A549 (cell line): ENCODE measurements at regions not wholly inside any gene's neighbourhood (a gene's known extent, or its start where the extent isn't known, plus 50 kb on each side); places are given as distances from the start of the nearest gene placed in this dataset.
A peak's percentile ranks its signal among the peaks of the same experiment; 100 is the strongest.

Source experiments
- ATAC-seq, 2 experiments: fragments of 200-7000 bp in 1 of 2; fragments of >200 bp in 1 of 2; cut with Nextera tagmentation in 1 of 2; cut with Tn5 transposase in 1 of 2; 3 replicates each; pipeline versions ENCODE4 v1.8.0 to v1.9.1; 2018 to 2020; ENCODE audit warnings: mild to moderate bottlenecking in 1 of 2, moderate library complexity in 1 of 2
- CTCF ChIA-PET: fragments of 300-600 bp; sonication (Branson Sonifier 250); formaldehyde crosslinking; extraction: SDS; loops from one replicate; lab custom pipeline; 2021; ENCODE audit warnings: antibody characterized with exemption, inconsistent platforms; lab: Yijun Ruan, JAX
- POLR2A ChIA-PET: fragments of 350-600 bp; formaldehyde crosslinking; extraction: SDS; loops from one replicate; lab custom pipeline; 2021; ENCODE audit warnings: antibody characterized with exemption, inconsistent platforms; lab: Yijun Ruan, JAX
- DNase-seq, 2 experiments: peaks; one replicate each; pipeline versions ENCODE4 v3.0.0 to v3.0.0-alpha.2; 2011 to 2016; ENCODE audit warnings: low read depth in 1 of 2, low spot score in 1 of 2
- FAIRE-seq: peaks from 2 replicates; lab custom pipeline; 2011; peaks lifted over from hg19 to GRCh38; lab: Jason Lieb, UNC
- H3K27ac ChIP-seq, 2 experiments: fragments of >200 bp; sonication (Bioruptor Twin); formaldehyde crosslinking; 3 replicates each; pipeline ENCODE4 v1.5.1; 2016 to 2017
- H3K4me1 ChIP-seq: fragments of >200 bp; sonication (Bioruptor Twin); formaldehyde crosslinking; 3 replicates; pipeline ENCODE4 v1.6.1; 2016
- H3K4me2 ChIP-seq: fragments of >200 bp; sonication (Bioruptor Twin); formaldehyde crosslinking; 3 replicates; pipeline ENCODE4 v1.6.1; 2016
- H3K4me3 ChIP-seq: fragments of >200 bp; sonication (Bioruptor Twin); formaldehyde crosslinking; 3 replicates; pipeline ENCODE4 v1.5.1; 2016
- H3K9me3 ChIP-seq: fragments of >200 bp; sonication (Bioruptor Twin); formaldehyde crosslinking; 3 replicates; pipeline ENCODE4 v1.6.1; 2016
- CBX2 ChIP-seq: fragments of 200-600 bp; sonication (generic); IDR thresholded peaks from 2 replicates; pipeline ENCODE4 v1.6.1; 2016; ENCODE audit warnings: low read depth, mild to moderate bottlenecking, borderline replicate concordance
- CEBPB ChIP-seq, 2 experiments: fragments of >200 bp in 1 of 2; sonication (Bioruptor Twin) in 1 of 2; formaldehyde crosslinking in 1 of 2; IDR thresholded peaks; 2 replicates each; pipeline ENCODE4 v1.6.1; 2012 to 2016
- CHD2 ChIP-seq: fragments of 150-350 bp; IDR thresholded peaks from 2 replicates; pipeline ENCODE4 v1.6.1; 2014; ENCODE audit warnings: low read length; ENCODE audit not compliant: partially characterized antibody
- EHF ChIP-seq: fragments of 250-450 bp; sonication (Bioruptor Pico); IDR thresholded peaks from 2 replicates; pipeline ENCODE4 v1.5.0; 2020; ENCODE audit warnings: mild to moderate bottlenecking
- EP300 ChIP-seq, 2 experiments: fragments of >200 bp; sonication (Bioruptor Twin); formaldehyde crosslinking; IDR thresholded peaks; 2 replicates in 1 of 2; 3 replicates in 1 of 2; pipeline ENCODE4 v1.6.1; 2016 to 2017
- FOSB ChIP-seq: fragments of 250-450 bp; sonication (Bioruptor Pico); IDR thresholded peaks from 2 replicates; pipeline ENCODE4 v1.5.0; 2020; ENCODE audit warnings: mild to moderate bottlenecking, moderate library complexity
- FOSL2 ChIP-seq, 2 experiments: fragments of 450-650 bp in 1 of 2; fragments of >200 bp in 1 of 2; sonication (Bioruptor Twin) in 1 of 2; formaldehyde crosslinking; IDR thresholded peaks; 2 replicates each; pipeline versions ENCODE4 v1.5.0 to v1.6.1; 2016 to 2020; ENCODE audit warnings: mild to moderate bottlenecking in 1 of 2, moderate library complexity in 1 of 2
- HOXB13 ChIP-seq: fragments of 250-450 bp; sonication (Bioruptor Pico); IDR thresholded peaks from 2 replicates; pipeline ENCODE4 v1.5.0; 2020; ENCODE audit warnings: low read depth, mild to moderate bottlenecking, moderate library complexity
- JUNB ChIP-seq: fragments of >200 bp; sonication (Bioruptor Twin); formaldehyde crosslinking; IDR thresholded peaks from 2 replicates; pipeline ENCODE4 v1.6.1; 2016
- KDM1A ChIP-seq: fragments of 200-600 bp; sonication (generic); IDR thresholded peaks from 2 replicates; pipeline ENCODE4 v1.6.1; 2016; ENCODE audit warnings: low read depth, mild to moderate bottlenecking
- MAFK ChIP-seq: fragments of 450-650 bp; IDR thresholded peaks from 2 replicates; pipeline ENCODE4 v1.6.1; 2014; ENCODE audit not compliant: partially characterized antibody
- MAZ ChIP-seq: fragments of 150-350 bp; IDR thresholded peaks from 2 replicates; pipeline ENCODE4 v1.6.1; 2014; ENCODE audit warnings: antibody characterized with exemption, low read depth, low read length, borderline replicate concordance
- PHF8 ChIP-seq: fragments of 200-600 bp; sonication (generic); IDR thresholded peaks from 2 replicates; pipeline ENCODE4 v1.6.1; 2016; ENCODE audit warnings: low read depth, mild to moderate bottlenecking, antibody characterized with exemption, moderate library complexity, borderline replicate concordance
- POLR2A ChIP-seq: IDR thresholded peaks from 2 replicates; pipeline ENCODE4 v1.6.1; 2012; ENCODE audit warnings: mild to moderate bottlenecking, low read length
- SMC3 ChIP-seq: fragments of >200 bp; sonication (Bioruptor Twin); formaldehyde crosslinking; IDR thresholded peaks from 3 replicates; pipeline ENCODE4 v1.6.1; 2018; ENCODE audit warnings: inconsistent platforms
- SREBF2 ChIP-seq: fragments of 450-650 bp; IDR thresholded peaks from 2 replicates; pipeline ENCODE4 v1.6.1; 2014; ENCODE audit warnings: mild to moderate bottlenecking, moderate library complexity
- TFCP2L1 ChIP-seq: fragments of 250-450 bp; sonication (Bioruptor Pico); IDR thresholded peaks from 2 replicates; pipeline ENCODE4 v1.5.0; 2021; ENCODE audit warnings: mild to moderate bottlenecking
- ZNF302 ChIP-seq: fragments of 250-450 bp; sonication (Bioruptor Pico); IDR thresholded peaks from 2 replicates; pipeline ENCODE4 v1.9.0; 2021; ENCODE audit warnings: inconsistent platforms, mild to moderate bottlenecking, moderate library complexity
- ZSCAN20 ChIP-seq: fragments of 250-450 bp; sonication (Bioruptor Pico); IDR thresholded peaks from 2 replicates; pipeline ENCODE4 v1.8.0; 2022; ENCODE audit warnings: mild to moderate bottlenecking, moderate library complexity
- WGBS: methylation state at CpG from one replicate; pipeline ENCODE4 v1.1.6; 2017; ENCODE audit errors: missing lambda C conversion rate; 5-methylcytosine and 5-hydroxymethylcytosine counted together
- TF ChIP-seq, protein P1 (sequence below): fragments of >200 bp; sonication (Bioruptor Twin); formaldehyde crosslinking; IDR thresholded peaks from 3 replicates; pipeline ENCODE4 v1.5.1; 2016
- TF ChIP-seq, protein P2 (sequence below): fragments of 450-650 bp; IDR thresholded peaks from 2 replicates; pipeline ENCODE4 v1.6.1; 2014; ENCODE audit warnings: antibody characterized with exemption
- TF ChIP-seq, protein P3 (sequence below): IDR thresholded peaks from 2 replicates; pipeline ENCODE4 v1.6.1; 2012; ENCODE audit warnings: low read depth, borderline replicate concordance
- TF ChIP-seq, protein P4 (sequence below): fragments of 150-350 bp; IDR thresholded peaks from 2 replicates; pipeline ENCODE4 v1.6.1; 2014; ENCODE audit warnings: low read depth, mild to moderate bottlenecking, low read length

DNA sequence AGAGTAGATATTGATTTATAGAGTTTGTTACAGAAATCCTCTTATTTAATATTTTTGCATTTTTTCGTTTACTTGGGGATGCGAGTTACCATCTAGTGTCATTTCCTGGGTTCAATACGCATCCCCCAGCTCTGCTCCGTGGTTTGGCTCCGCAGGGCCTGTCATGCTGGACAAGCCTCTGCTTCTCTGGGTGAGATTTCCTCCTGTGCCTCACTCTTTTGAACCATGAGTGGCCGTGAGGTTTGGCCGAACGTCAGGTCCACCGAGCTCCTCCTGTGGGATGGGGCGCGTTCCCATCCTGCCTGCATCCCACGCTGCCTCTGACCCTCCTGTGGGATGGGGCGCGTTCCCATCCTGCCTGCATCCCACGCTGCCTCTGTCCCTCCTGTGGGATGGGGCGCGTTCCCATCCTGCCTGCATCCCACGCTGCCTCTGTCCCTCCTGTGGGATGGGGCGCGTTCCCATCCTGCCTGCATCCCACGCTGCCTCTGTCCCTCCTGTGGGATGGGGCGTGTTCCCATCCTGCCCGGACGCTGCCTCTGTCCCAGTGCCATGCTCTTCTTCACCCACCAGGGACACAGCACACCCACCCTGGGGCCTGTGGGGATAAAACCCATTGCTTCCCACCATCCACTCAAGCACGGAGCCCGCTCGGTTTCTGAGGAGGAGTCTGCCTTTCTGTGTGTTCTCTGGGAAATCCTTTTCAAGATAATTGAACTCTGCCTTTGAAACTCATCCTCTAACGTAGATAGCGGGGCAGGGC lies 506.8 kb downstream of the BRD1 start:
- ATAC-seq (no peak), FAIRE-seq (no peak), DNase-seq (no peak)
- TF ChIP-seq SMC3: no peak
- TF ChIP-seq CBX2: no peak
- no peak for TF ChIP-seq FOSB (CRISPR knock-in tag)
- no peak for TF ChIP-seq EP300 (IDR thresholded peaks at IDR 0.05)
- TF ChIP-seq EHF (CRISPR knock-in tag): no peak
- no peak for TF ChIP-seq TFCP2L1
- TF ChIP-seq CEBPB (IDR thresholded peaks at IDR 0.05): no peak
- TF ChIP-seq POLR2A: no peak
- TF ChIP-seq ZNF302 (CRISPR knock-in tag): no peak
- TF ChIP-seq FOSL2 (IDR thresholded peaks at IDR 0.05): no peak
- TF ChIP-seq FOSL2 (CRISPR knock-in tag; IDR thresholded peaks at IDR 0.05): no peak
- no peak overlapping the region for H3K27ac ChIP-seq
- POLR2A ChIA-PET: no interaction called here
- H3K4me3 ChIP-seq: no peak overlapping the region
- no peaks in the 10 kb centered on the region for H3K9me3 ChIP-seq
- CTCF ChIA-PET: no interaction called here
- no peaks in the 10 kb centered on the region for H3K4me1 ChIP-seq
- WGBS: no CpG with 5 or more reads among the region's 29 CpGs
- no peak overlapping the region for H3K4me2 ChIP-seq

DNA sequence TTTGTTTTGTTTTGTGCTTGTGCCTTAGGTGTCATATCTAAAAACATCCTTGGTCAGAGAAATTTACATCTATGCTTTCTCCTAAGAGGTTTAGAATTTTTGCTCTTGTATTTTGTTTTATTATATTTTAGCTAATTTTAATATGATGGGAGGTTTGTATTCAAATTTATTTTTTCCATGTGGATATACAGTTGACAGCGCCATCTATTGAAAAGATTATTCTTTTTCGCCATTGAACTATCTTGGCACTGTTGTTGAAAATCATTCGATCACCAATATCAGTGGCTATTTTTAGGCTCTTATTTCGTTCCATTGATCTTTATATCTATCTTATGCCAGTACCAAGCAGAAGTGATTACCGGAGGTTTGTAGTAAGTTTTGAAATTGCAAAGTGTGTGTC lies 510.3 kb downstream of the BRD1 start:
- TF ChIP-seq, protein P1, sequence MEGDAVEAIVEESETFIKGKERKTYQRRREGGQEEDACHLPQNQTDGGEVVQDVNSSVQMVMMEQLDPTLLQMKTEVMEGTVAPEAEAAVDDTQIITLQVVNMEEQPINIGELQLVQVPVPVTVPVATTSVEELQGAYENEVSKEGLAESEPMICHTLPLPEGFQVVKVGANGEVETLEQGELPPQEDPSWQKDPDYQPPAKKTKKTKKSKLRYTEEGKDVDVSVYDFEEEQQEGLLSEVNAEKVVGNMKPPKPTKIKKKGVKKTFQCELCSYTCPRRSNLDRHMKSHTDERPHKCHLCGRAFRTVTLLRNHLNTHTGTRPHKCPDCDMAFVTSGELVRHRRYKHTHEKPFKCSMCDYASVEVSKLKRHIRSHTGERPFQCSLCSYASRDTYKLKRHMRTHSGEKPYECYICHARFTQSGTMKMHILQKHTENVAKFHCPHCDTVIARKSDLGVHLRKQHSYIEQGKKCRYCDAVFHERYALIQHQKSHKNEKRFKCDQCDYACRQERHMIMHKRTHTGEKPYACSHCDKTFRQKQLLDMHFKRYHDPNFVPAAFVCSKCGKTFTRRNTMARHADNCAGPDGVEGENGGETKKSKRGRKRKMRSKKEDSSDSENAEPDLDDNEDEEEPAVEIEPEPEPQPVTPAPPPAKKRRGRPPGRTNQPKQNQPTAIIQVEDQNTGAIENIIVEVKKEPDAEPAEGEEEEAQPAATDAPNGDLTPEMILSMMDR: peak; percentile 27; the same call in 2 of the 3 replicates
- TF ChIP-seq JUNB: no peak
- TF ChIP-seq, protein P2, sequence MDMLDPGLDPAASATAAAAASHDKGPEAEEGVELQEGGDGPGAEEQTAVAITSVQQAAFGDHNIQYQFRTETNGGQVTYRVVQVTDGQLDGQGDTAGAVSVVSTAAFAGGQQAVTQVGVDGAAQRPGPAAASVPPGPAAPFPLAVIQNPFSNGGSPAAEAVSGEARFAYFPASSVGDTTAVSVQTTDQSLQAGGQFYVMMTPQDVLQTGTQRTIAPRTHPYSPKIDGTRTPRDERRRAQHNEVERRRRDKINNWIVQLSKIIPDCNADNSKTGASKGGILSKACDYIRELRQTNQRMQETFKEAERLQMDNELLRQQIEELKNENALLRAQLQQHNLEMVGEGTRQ: no peak
- TF ChIP-seq, protein P3, sequence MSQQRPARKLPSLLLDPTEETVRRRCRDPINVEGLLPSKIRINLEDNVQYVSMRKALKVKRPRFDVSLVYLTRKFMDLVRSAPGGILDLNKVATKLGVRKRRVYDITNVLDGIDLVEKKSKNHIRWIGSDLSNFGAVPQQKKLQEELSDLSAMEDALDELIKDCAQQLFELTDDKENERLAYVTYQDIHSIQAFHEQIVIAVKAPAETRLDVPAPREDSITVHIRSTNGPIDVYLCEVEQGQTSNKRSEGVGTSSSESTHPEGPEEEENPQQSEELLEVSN: no peak
- POLR2A ChIA-PET: no interaction called here
- no peak overlapping the region for H3K4me3 ChIP-seq
- no peak for FAIRE-seq
- no peaks in the 10 kb centered on the region for H3K4me1 ChIP-seq
- H3K27ac ChIP-seq: no peak overlapping the region
- no peak for DNase-seq
- H3K9me3 ChIP-seq: no peaks in the 10 kb centered on the region
- no peak overlapping the region for H3K4me2 ChIP-seq
- WGBS: 7% methylated on average over 5 of the region's 5 CpGs
- no peak for ATAC-seq
- CTCF ChIA-PET: interaction anchor here (0.9 to 1.4 kb wide), 5 partner anchors 9 to 741 kb away, joined by 3 to 5 read pairs (median 4); no protein-coding TSS in a partner anchor

DNA sequence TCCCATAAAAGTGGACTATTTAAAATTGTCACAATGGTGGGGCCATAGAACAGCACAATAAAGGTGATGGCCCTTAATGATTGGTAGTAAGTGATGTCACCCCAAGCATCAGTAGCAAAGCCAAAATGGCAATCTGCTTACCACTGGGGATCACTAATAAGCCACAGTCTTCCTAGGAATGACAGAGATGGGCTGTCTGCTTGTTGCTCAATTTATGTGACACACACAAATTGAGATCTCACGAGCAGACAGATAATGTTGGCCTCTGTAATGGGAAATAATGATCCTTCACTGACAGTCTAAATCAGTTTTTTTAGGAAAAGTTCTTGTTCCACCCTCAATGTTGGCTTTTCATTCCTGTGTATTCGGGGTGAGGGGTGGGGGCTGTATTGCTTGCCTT lies 515.1 kb downstream of the BRD1 start:
- ChIA-PET CTCF (no interaction called here), POLR2A (interaction anchor here (0.7 kb wide), 1 partner anchor 458 kb away, joined by 4 read pairs; no protein-coding TSS in a partner anchor)
- H3K4me2 ChIP-seq: no peak overlapping the region
- no peak for ATAC-seq
- H3K27ac ChIP-seq: no peak overlapping the region
- H3K9me3 ChIP-seq: no peaks in the 10 kb centered on the region
- H3K4me3 ChIP-seq: no peak overlapping the region
- TF ChIP-seq, protein P1: no peak
- TF ChIP-seq, protein P4, sequence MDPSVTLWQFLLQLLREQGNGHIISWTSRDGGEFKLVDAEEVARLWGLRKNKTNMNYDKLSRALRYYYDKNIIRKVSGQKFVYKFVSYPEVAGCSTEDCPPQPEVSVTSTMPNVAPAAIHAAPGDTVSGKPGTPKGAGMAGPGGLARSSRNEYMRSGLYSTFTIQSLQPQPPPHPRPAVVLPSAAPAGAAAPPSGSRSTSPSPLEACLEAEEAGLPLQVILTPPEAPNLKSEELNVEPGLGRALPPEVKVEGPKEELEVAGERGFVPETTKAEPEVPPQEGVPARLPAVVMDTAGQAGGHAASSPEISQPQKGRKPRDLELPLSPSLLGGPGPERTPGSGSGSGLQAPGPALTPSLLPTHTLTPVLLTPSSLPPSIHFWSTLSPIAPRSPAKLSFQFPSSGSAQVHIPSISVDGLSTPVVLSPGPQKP: no peak
- TF ChIP-seq MAZ (no peak), MAFK (no peak), SREBF2 (no peak), KDM1A (no peak), PHF8 (no peak), HOXB13 (CRISPR knock-in tag) (no peak), ZSCAN20 (no peak), EHF (CRISPR knock-in tag) (no peak), CHD2 (no peak)
- no peaks in the 10 kb centered on the region for H3K4me1 ChIP-seq
- FAIRE-seq: no peak
- 0% methylated on average over 2 of the region's 2 CpGs for WGBS
- DNase-seq: no peak
